Endothelial cell of umbilical vein (primary cell): ENCODE measurements at regions not wholly inside any gene's neighbourhood (a gene's known extent, or its start where the extent isn't known, plus 50 kb on each side); places are given as distances from the start of the nearest gene placed in this dataset.

ENCODE experiments used
- BruUV-seq: library from RNA; stranded (reverse); fragments of 400-500 nt; replicated peaks from 2 replicates; lab custom pipeline; 2021; lab: Mats Ljungman, UMichigan
- CTCF ChIA-PET: fragments of 300-600, 350-600 bp; sonication (Branson Sonifier 250); formaldehyde crosslinking; loops from one replicate; lab custom pipeline; 2021; ENCODE audit warnings: antibody characterized with exemption, inconsistent platforms; lab: Charles Lee
- POLR2A ChIA-PET: fragments of 300-600, 350-600 bp; sonication (Branson Sonifier 250); formaldehyde crosslinking; loops from one replicate; lab custom pipeline; 2021; ENCODE audit warnings: antibody characterized with exemption, inconsistent platforms; lab: Charles Lee
- DNase-seq: peaks from one replicate; pipeline ENCODE4 v3.0.0-alpha.2; 2011; ENCODE audit warnings: low read depth, low spot score
- FAIRE-seq: peaks from 2 replicates; lab custom pipeline; 2011; peaks lifted over from hg19 to GRCh38; lab: Jason Lieb, UNC
- H2AFZ ChIP-seq: 2 replicates; pipeline ENCODE4 v1.6.0; 2012; ENCODE audit warnings: low read depth, low read length, control low read depth, inconsistent platforms
- H3K27ac ChIP-seq: 2 replicates; pipeline ENCODE4 v1.5.1; 2011; ENCODE audit warnings: low read depth, mild to moderate bottlenecking, control low read depth, low read length, moderate library complexity; ENCODE audit not compliant: insufficient read depth
- H3K27me3 ChIP-seq, 2 experiments: 2 replicates each; pipeline versions ENCODE4 v1.6.0 to v1.6.1; 2011; ENCODE audit warnings: low read length in 2 of 2, mixed read lengths in 1 of 2; ENCODE audit not compliant: control insufficient read depth in 2 of 2, insufficient read depth in 2 of 2
- H3K36me3 ChIP-seq, 2 experiments: 2 replicates in 1 of 2; 3 replicates in 1 of 2; pipeline ENCODE4 v1.5.1; 2011; ENCODE audit warnings: low read length in 2 of 2, mild to moderate bottlenecking in 1 of 2, moderate library complexity in 1 of 2; ENCODE audit not compliant: control insufficient read depth in 2 of 2, insufficient read depth in 2 of 2; ENCODE audit errors: extremely low read depth in 1 of 2
- H3K4me1 ChIP-seq: 3 replicates; pipeline ENCODE4 v1.5.1; 2011; ENCODE audit warnings: mild to moderate bottlenecking, low read length; ENCODE audit not compliant: control insufficient read depth, insufficient read depth; ENCODE audit errors: extremely low read depth
- H3K4me2 ChIP-seq: 2 replicates; pipeline ENCODE4 v1.6.1; 2011; ENCODE audit warnings: low read length, control low read depth, mixed read lengths; ENCODE audit not compliant: insufficient read depth
- H3K4me3 ChIP-seq, 3 experiments: fragments of 200-600 bp in 1 of 3; sonication (generic), shearing (Covaris generic) in 1 of 3; replicated peaks in 1 of 3; 2 replicates each; pipeline ENCODE4 v1.5.1; 2011 to 2016; ENCODE audit warnings: control low read depth in 3 of 3, low read length in 3 of 3, mild to moderate bottlenecking in 2 of 3, inconsistent platforms in 1 of 3, low read depth in 1 of 3, moderate library complexity in 1 of 3; ENCODE audit not compliant: insufficient read depth in 1 of 3
- H3K79me2 ChIP-seq: 2 replicates; pipeline ENCODE4 v1.6.0; 2012; ENCODE audit warnings: low read length, inconsistent platforms; ENCODE audit not compliant: control insufficient read depth, insufficient read depth
- H3K9ac ChIP-seq: replicated peaks from 2 replicates; pipeline ENCODE3; 2011; ENCODE audit warnings: low read length, control low read depth; ENCODE audit not compliant: insufficient read depth; ENCODE audit errors: extremely low read depth
- H3K9me1 ChIP-seq: replicated peaks from 3 replicates; pipeline ENCODE4 v1.6.0; 2011; ENCODE audit warnings: mild to moderate bottlenecking, low read length; ENCODE audit not compliant: control insufficient read depth, insufficient read depth; ENCODE audit errors: extremely low read depth
- H3K9me3 ChIP-seq: replicated peaks from 2 replicates; pipeline ENCODE4 v1.5.1; 2012; ENCODE audit warnings: low read length, inconsistent platforms; ENCODE audit not compliant: control insufficient read depth, insufficient read depth
- H4K20me1 ChIP-seq: replicated peaks from 2 replicates; pipeline ENCODE3; 2011; ENCODE audit warnings: mild to moderate bottlenecking, low read length; ENCODE audit not compliant: control insufficient read depth, insufficient read depth; ENCODE audit errors: extremely low read depth
- EZH2 ChIP-seq: IDR thresholded peaks from 2 replicates; pipeline ENCODE4 v1.6.1; 2012; ENCODE audit warnings: borderline replicate concordance, low read depth, mild to moderate bottlenecking, moderate library complexity, low read length, inconsistent platforms; ENCODE audit not compliant: severe bottlenecking
- FOS ChIP-seq: IDR thresholded peaks from 2 replicates; pipeline ENCODE4 v1.6.1; 2011; ENCODE audit warnings: mild to moderate bottlenecking, low read length, moderate library complexity, borderline replicate concordance; ENCODE audit not compliant: insufficient read depth
- GATA2 ChIP-seq: IDR thresholded peaks from 2 replicates; pipeline ENCODE4 v1.7.0; 2011; ENCODE audit warnings: low read depth, mild to moderate bottlenecking, moderate library complexity, mixed read lengths, low read length; ENCODE audit not compliant: insufficient read length, insufficient read depth
- JUN ChIP-seq: IDR thresholded peaks from 2 replicates; pipeline ENCODE4 v1.6.1; 2011; ENCODE audit warnings: borderline replicate concordance, low read depth; ENCODE audit not compliant: insufficient read length, insufficient read depth
- MYC ChIP-seq: IDR thresholded peaks from one replicate; pipeline ENCODE4 v1.6.1; 2011; ENCODE audit warnings: mild to moderate bottlenecking, low read depth, low read length
- POLR2AphosphoS5 ChIP-seq: IDR thresholded peaks from 2 replicates; pipeline ENCODE4 v1.6.1; 2012; ENCODE audit warnings: low read depth, mild to moderate bottlenecking, control low read depth, low read length, moderate library complexity; ENCODE audit not compliant: insufficient read depth
- dilution Hi-C: fragments of 300-500 bp; cut with MboI; formaldehyde crosslinking; loops from one replicate; pipeline ENCODE4 v1.15.0; 2019; ENCODE audit warnings: low sequenced_read_pairs; ENCODE audit not compliant: extremely low pct_ligation_motif_present
- intact Hi-C: fragments of 100-400 bp; cut with micrococcal nuclease; formaldehyde crosslinking; loops from one replicate; pipeline ENCODE4 v1.10.0; 2022
- TF ChIP-seq, protein P1 (sequence below), 2 donors: IDR thresholded peaks; 1 replicate in 1 of 2; 2 replicates in 1 of 2; pipeline ENCODE4 v1.5.1; 2011; ENCODE audit warnings: low read length in 2 of 2, mild to moderate bottlenecking in 2 of 2, moderate library complexity in 2 of 2, control low read depth in 1 of 2, inconsistent platforms in 1 of 2, low read depth in 1 of 2; ENCODE audit not compliant: insufficient read depth in 1 of 2; ENCODE audit errors: extremely low read depth in 1 of 2

DNA sequence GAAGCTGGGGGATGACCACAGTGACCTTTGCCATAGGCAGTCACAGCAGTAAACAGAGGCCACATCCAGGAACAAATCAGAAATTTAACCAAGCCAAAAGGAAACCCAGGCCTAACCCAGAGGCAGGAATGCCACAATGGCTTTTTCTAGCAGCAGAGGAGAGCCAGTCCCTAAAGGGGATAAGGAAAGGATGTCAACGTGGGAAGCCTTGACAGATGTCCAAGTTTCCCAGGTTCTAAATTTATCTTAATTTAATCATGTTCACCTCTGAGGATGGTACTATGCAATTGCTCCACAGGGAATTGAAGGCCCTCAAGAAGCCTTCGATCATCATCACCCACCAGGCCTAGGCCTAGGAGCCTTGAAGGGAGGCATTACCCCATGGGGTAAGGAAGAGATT is 374.7 kb downstream of the TNS1 start:
- Histone ChIP-seq H3K4me2 (no peak overlapping the region), H4K20me1 (no peaks in the 10 kb centered on the region), H3K4me3 (no peak overlapping the region), H3K27me3 (no peaks in the 10 kb centered on the region), H3K79me2 (no peaks in the 10 kb centered on the region), H3K9ac (no peak overlapping the region), H3K4me1 (no peaks in the 10 kb centered on the region), H3K36me3 (no peaks in the 10 kb centered on the region), H3K9me3 (no peaks in the 10 kb centered on the region), H3K9me1 (no peaks in the 10 kb centered on the region), H3K27ac (no peak overlapping the region), H2AFZ (no peak overlapping the region)
- ChIA-PET CTCF (no interaction called here), POLR2A (no interaction called here)
- BruUV-seq, result no TSS peak
- dilution Hi-C loops, result no loop called here
- no peak for FAIRE-seq
- intact Hi-C loops, result no loop called here
- no peak for DNase-seq
- TF ChIP-seq JUN, result no peak
- TF ChIP-seq GATA2, result no peak
- TF ChIP-seq, protein P1, sequence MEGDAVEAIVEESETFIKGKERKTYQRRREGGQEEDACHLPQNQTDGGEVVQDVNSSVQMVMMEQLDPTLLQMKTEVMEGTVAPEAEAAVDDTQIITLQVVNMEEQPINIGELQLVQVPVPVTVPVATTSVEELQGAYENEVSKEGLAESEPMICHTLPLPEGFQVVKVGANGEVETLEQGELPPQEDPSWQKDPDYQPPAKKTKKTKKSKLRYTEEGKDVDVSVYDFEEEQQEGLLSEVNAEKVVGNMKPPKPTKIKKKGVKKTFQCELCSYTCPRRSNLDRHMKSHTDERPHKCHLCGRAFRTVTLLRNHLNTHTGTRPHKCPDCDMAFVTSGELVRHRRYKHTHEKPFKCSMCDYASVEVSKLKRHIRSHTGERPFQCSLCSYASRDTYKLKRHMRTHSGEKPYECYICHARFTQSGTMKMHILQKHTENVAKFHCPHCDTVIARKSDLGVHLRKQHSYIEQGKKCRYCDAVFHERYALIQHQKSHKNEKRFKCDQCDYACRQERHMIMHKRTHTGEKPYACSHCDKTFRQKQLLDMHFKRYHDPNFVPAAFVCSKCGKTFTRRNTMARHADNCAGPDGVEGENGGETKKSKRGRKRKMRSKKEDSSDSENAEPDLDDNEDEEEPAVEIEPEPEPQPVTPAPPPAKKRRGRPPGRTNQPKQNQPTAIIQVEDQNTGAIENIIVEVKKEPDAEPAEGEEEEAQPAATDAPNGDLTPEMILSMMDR (IDR thresholded peaks at IDR 0.05; ENCODE audit: extremely low read depth in 1 of 2, insufficient read depth in 1 of 2, low read depth in 1 of 2, low read length in 2 of 2), result no peak
- TF ChIP-seq POLR2AphosphoS5, result no peak
- TF ChIP-seq MYC, result no peak
- no peak for TF ChIP-seq FOS
- no peak for TF ChIP-seq EZH2
